ENCODE measurements at regions not wholly inside any gene's neighbourhood (a gene's known extent, or its start where the extent isn't known, plus 50 kb on each side); places are given as distances from the start of the nearest gene placed in this dataset.

DNA sequence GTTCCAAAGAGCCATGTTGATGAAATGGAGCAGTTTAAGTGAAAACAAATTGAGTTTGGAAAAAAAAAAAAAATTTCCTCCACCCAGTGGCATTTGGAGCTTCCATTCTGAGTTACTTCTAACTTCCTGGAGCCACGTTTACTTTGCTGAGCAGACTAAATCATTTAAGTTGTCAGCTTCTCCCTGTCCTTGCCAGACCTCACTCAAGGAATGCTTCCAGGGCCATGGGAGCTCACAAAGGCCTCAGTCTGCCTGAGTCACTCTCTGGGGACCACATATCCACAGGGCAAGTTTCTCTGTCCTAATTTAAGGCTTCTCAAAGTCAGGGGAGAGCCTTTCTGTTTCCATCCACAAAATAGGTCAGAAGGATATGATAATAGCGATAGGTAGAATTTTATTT lies 210.3 kb upstream of the TNC start:
- TF ChIP-seq CTCF (IDR thresholded peaks at IDR 0.05) (no peak), POLR2A (IDR thresholded peaks at IDR 0.05) (no peak)
